A673 (cell line): ENCODE measurements at regions not wholly inside any gene's neighbourhood (a gene's known extent, or its start where the extent isn't known, plus 50 kb on each side); places are given as distances from the start of the nearest gene placed in this dataset.

Experiments
- EZH2 ChIP-seq: fragments of 200-600 bp; sonication (generic); IDR thresholded peaks from 2 replicates; pipeline ENCODE4 v1.6.1; 2017; ENCODE audit warnings: borderline replicate concordance, low read depth, mild to moderate bottlenecking, mixed read lengths, antibody characterized with exemption, low read length; ENCODE audit not compliant: poor library complexity, severe bottlenecking
- TF ChIP-seq, protein P1 (sequence below): fragments of 300-800, 200-600 bp; sonication (generic); conservative IDR thresholded peaks from 2 replicates; pipeline ENCODE4 v1.5.1; 2017; ENCODE audit warnings: low read depth, mild to moderate bottlenecking, antibody characterized with exemption, low read length, moderate library complexity, mixed read lengths

DNA sequence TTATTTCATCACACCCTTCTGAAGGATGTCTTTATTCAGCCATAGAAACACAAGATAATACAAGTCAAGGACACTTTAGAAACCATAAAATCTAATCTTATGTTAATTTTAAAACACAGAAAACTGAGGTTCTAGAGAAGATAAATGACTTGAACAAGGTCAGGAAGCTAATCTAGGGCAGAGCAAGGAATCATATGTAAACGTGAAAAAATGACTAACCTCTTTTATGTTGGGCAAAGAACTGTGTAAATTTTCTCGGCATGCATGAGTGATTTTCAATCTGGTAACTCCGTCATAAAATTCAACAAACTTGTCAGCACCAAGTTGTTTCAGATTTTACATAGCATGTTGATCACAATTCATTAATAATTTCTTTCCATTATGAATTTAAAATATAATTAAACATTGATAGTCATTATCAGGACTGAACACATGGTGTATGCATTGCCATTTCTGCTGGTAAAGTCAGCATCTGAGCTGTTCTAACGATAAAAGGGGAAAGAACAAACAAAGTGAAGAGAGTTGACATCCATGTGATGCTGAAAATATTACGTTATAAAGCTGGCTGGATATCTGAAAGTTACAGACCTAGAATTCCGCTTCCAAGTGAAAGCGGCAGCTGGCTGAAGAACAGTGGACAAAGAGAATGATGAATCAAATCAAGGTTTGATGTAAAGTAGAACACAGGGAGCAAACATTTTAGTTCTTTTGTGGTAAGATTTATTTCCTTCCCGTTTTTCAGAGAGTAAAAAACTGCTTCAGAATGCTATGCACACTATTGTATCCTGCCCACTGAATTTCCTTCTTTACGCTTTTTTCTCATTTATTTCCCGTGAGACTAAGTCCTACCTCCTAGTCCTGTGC, 1037.4 kb upstream of the TMPRSS15 start:
- TF ChIP-seq, protein P1, sequence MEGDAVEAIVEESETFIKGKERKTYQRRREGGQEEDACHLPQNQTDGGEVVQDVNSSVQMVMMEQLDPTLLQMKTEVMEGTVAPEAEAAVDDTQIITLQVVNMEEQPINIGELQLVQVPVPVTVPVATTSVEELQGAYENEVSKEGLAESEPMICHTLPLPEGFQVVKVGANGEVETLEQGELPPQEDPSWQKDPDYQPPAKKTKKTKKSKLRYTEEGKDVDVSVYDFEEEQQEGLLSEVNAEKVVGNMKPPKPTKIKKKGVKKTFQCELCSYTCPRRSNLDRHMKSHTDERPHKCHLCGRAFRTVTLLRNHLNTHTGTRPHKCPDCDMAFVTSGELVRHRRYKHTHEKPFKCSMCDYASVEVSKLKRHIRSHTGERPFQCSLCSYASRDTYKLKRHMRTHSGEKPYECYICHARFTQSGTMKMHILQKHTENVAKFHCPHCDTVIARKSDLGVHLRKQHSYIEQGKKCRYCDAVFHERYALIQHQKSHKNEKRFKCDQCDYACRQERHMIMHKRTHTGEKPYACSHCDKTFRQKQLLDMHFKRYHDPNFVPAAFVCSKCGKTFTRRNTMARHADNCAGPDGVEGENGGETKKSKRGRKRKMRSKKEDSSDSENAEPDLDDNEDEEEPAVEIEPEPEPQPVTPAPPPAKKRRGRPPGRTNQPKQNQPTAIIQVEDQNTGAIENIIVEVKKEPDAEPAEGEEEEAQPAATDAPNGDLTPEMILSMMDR = no peak
- no peak for TF ChIP-seq EZH2
